Daoy (cell line): ENCODE measurements at regions not wholly inside any gene's neighbourhood (a gene's known extent, or its start where the extent isn't known, plus 50 kb on each side); places are given as distances from the start of the nearest gene placed in this dataset.

ENCODE experiments used
- DNase-seq: peaks from one replicate; pipeline ENCODE4 v3.0.0-alpha.2; 2015; ENCODE audit warnings: low read depth

DNA sequence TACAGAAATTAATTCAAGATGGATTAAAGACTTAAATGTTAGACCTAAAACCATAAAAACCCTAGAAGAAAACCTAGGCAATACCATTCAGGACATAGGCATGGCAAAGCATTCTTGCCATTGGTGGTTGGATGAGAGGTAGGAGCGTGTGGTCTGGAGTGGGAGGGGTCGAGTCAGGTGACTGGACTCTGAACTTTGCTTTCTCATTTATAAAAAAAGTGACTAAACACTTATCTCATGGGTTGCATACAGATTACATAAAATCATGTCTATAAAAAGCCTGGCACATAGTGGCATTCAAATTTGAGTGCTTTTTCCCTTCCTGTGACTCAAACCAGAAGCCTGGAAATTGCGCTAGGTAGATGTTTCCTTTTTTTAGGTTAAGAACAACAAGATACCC is 159.7 kb upstream of the SHISA6 start:
- no peak for DNase-seq

DNA sequence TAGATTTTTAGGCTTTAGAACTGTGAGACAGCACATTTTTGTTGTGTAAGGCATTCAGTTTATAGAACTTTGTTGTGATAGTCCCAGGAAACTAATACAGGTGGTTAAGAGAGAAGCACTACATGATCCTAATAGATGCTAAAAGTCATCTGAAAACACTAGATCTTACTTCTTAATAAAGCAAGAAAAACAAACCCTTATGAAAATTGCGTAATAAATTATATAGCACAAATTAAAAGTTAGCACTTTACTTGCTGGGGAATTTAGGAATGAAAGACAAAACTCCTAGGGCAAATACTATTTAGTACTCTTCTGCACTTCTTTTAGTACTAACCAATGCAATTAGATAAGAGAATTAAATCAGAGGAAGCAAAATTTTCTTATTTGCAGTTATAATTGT is 163.3 kb upstream of the SHISA6 start:
- DNase-seq = no peak

DNA sequence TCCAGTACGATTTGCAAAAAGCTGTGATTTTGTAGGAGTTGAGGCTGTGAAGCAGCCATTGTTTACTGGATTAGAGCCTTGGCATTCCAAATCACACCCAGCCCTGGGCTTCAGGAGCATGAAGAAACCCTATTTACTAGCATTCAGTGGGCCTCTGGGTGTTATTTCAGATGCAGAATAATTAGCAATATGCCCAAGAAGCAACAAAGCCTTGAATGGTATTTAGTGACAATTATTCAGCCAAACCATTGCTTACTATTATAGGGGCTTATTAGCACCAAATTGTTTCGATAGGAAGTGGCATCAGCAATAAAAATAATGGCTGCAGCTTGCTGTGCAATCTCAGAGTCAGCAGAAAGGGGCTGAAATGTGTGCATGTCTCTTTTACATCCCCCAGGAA is 166.6 kb upstream of the SHISA6 start:
- DNase-seq = no peak

DNA sequence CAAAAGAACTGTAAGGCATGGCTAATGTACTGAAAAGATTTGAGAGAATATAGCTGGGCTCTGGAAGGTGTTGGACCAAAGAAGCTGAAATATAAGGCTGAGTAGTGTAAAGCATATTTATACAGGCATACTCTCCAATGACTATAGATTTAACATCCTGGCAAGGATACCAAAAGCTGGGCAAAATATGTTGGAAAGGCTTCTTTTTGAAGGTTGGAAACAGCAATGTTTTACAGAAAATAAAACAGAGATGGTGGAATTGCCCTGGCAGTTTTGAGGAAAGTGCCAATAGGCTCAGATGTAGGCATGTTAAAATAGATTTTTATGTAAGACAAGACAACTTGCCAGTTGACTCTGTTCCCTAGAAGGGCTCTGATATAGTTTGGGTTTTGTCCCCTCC is 184.1 kb upstream of the SHISA6 start:
- no peak for DNase-seq

DNA sequence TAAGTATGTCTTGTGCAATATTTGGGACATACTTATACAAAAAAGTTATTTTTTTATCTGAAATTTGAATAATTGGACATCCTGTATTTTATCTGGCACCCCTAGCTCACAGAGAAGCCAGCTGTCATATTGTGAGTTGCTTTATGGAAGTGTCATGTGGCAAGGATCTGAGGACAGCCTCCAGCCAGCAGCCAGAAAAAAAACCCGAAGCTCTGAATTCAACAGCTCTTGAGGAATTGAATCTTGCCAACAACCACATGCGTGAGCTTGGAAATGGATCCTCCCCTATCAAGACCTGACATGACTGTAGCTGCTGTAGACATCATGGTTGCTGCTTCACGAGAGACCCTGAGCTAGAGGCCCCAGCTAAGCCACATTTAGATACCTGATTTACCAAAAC is 187.2 kb upstream of the SHISA6 start:
- DNase-seq = no peak

DNA sequence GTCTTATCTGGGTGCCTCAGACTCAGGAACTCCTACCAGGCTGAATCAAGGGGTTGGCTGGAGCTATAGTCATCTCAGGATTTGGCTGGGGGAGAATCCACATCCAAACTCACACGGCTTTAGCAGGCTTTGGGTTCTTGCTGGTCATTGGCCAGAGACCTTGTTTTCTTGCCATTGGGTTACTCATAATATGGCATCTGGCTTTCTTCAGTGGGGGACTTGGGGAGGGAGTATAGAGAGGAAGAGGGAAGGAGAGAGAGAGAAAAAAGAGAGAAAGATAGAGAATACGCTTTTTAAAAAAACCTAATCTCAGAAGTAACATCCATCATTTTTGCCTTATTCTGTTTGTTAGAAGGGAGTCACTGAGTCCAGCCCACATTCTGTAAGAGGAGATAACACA is 191.5 kb upstream of the SHISA6 start:
- no peak for DNase-seq

DNA sequence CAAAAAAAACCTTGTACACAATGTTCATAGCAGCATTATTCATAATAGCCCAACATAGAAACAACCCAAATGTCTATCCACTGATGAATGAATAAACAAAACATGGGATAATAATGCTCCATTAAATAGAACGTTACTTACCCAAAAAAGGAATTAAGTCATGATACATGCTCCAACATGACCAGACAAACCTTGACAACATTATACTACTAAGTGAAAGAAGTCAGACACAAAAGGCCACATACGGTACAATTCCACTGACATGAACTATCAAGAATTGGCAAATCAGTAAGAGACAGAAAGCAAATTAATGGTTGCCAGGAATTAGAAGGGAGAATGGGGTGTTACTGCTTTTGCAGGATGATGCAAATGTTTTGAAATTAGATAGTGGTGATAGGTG is 193.8 kb upstream of the SHISA6 start:
- DNase-seq = no peak

DNA sequence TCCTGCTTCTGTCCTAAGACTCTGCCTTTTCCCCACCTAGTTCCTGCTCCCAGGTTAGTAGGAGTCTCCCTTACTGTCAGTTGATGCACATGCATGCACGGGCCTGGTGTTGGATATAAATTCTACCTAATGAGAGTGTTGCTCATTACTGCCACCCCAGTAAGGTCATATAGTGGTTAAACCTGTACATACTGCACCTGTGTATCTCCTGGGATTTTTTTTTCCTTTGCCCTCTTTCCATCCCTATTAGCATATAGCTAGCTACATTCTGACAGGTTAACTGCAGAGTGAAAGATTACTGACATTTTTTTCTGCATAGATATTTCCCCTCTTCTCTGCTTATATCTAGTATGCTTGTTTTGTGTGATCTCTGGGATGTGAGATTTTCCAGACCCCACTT is 201.5 kb upstream of the PIRT start:
- no peak for DNase-seq

DNA sequence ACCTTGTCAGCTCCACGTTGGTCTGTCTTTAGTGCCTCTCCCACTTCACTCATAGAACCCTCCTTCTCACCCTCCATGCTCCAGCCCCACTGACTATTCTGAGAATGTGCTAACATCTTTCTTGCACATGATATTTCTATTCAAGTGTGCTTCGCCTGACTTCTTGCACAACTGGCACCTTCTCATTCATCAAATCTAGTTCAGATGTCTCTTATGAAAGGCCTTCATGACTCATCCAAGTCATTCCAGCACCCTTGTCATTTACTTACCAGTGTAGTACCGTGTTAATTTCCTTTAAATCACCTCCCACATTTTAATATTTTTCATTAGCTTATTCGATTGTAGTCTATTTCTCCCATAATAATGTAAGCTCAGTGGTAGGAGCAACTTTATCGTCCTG is 197.8 kb upstream of the PIRT start:
- DNase-seq = no peak

DNA sequence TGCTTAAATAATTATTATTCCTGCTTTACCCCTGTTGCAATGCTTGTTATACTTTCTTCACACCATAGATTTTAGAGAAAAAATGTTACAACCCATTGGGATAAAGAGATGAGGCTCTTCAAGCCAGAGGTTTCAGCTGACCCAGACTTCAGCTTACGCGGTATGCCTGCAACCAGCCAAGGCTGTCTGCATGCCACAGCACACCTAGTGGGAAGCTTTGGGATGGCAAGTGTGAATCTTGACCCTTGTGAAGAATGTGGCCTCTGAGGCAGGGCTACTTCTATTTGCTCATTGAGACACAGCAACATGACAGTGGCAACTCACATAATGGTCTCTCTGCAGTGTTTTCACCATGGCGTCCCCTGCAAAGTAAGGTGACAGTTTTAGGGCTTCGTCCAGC is 193.9 kb upstream of the PIRT start:
- DNase-seq = no peak

DNA sequence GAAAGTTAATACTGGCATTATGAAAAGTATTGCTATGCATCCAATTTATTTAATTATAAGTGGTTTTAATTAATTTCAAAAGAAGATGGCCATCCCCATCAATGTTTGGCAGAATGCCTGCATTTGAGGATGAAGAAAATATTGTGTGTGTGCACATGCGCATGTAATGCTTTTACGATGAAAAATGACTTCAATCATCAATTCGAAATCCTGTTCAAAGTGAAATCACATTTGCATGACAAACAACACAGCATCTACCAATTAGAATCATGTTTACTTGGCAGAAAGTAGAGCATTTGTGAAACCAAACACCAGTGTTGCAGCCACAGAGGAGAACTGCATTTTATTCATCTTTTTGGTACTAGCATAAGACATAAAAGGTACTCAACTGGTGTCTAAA is 191.9 kb upstream of the PIRT start:
- no peak for DNase-seq

DNA sequence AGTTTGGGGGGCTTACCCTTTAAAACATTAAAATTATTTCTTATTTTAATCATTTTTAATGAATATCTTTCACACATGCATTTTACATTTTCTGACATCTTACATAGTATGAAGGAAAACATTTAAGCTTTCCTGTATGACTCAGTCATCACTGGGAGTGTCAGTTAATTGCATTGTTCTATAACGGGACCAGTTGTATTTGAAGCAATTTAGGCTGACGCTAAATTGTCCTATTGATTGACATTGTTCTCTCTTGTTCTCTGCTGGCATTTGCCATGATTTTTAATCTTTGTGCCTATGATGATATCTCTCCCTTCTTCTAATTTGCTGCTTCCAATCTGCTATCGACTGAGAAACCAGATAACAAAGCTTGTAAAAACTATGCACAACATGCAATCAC is 190.5 kb upstream of the PIRT start:
- DNase-seq = no peak

DNA sequence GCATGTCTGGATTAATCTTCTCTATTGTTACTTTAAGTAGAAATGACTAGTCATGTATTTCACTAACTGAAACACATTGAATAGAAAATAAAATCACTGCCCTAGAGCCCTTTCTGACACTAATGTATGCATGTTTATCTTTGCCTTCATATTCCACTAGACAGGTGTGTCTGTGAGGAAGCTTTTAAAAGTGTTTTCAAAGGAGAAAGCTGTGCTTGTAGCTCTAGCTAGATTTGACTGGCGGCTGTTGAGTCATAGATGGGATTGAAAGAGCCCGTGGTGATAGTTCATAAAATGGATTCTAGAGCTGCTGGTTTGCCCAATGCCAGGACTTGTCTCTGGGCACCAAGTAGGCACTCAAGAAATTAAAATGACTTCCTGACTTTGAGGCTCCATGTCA is 189.0 kb upstream of the PIRT start:
- DNase-seq = no peak

DNA sequence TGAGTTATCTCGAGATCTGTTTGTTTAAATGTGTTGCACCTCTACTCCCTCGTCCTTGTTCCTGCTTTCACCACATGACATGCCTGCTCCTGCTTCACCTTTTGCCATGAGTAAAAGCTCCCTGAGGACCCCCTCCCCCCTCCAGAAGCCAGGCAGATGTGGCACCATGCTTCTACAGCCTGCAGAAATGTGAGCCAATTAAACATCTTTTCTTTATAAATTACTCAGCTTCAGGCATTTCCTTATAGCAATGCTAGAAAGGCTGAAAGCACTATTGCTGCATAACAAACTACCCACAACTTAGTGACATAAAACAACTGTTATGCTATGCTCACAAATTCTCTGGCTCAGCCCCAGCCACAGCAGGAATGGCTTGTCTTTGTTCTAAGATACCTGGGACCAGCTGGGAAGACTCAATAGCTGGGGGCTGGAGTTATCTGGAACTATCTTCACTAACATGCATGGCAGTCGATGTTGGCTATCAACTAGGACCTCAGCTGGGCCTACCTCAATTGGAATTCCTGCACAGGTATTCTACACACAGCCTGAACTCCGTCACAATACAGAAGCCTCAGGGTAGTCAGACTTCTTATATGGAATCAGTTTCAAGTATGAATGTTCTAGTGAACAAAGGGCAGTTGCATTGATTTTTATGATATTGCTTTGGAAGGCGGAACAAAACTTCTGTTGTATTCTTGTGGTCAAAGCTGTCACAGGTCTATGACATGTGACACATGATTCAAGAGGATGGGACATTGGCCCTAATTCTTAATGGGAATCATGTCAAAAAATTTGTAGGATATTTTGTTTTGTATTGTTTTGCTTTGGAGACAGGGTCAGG is 186.0 kb upstream of the PIRT start:
- no peak for DNase-seq

DNA sequence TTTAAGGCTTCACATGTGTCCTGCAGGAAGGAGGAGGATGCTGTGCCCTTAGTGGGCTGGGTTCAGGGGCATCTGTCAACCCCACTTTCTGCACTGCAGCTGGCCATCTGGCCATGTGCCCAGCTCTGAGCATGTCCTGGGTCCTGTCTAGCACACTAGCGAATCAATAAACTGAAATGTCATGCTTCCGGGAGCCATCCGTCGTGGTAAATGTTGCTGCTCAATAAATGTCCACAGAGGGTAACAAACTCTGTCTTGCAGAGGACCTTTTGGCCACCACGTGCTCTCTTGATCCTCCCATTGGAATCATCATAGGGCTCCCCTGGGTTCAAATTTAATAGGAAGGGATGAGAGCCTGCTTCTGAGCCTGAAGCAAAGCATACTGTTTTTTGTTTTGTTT is 168.6 kb upstream of the PIRT start:
- no peak for DNase-seq

DNA sequence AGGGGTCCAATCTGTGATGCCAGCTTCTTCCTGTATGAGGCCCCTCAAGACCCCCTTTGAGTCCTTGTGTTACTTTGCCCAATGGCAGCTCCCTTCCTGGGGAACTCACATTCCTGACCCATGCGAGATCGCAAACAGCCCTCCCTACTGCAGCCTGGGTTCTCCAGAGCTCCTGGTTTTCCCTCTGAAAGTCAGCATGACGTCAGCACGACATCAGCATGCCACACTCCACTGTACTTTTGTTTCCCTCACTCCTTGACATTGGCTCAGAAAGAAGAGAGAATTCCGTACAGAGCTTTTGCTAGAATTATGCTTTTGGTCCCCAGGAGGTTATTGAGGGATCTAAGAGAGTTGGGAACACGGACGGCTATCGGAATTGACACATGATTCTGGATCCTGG is 168.1 kb upstream of the PIRT start:
- no peak for DNase-seq

DNA sequence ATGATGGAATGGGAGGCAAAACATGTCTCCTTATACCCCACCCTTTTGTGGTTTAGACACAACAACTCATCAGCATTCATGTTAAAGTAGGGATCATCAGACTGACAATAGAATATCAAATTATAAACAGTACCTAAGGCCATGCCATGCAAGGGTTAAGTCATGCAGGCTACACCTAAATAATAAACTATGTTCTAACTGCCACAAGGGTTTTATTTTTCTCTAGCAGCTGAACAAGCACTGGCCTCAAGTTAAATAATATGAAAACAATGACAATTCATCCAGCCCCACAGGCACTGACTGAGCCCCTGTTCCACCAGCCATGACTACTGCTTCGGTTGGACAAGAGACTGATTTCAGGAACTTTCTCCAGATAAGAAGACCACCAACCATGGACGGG is 164.5 kb upstream of the PIRT start:
- no peak for DNase-seq

DNA sequence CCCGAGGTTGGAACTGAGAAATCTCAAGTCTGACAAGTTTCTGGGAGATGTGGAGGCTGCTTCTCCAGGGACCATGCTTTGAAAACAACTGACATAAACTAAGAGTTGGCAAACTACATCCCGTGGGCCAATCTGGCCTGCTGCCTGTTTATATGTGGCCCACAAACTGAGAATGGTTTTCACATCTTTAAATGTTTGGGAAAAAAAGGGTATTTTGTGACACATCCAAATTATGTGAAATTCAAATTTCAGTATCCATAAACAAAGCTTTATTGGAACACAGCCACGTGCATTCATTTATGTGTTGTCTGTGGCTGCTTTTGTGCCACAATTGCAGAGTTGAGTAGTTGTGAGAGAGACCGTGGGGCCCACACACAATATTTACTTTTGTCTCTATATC is 163.8 kb upstream of the PIRT start:
- DNase-seq = no peak

DNA sequence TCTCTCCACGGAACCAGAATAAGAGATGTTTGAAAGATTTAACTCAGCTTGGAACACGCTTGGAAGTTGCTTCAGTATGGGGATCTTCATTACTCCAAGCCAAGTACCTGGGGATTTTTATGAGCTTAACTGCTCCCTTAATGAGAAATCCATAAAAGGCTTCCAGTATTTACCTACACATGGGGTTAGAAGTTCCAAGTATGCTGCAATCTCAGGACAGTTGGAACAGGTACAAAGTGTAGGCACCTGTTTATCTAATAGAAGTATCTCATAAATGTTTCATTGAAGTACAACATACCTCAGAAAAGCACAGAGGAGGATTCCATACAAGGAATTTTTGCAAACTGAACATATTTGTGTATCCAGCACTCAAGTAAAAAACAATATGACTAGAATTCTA is 161.6 kb upstream of the PIRT start:
- DNase-seq = no peak

DNA sequence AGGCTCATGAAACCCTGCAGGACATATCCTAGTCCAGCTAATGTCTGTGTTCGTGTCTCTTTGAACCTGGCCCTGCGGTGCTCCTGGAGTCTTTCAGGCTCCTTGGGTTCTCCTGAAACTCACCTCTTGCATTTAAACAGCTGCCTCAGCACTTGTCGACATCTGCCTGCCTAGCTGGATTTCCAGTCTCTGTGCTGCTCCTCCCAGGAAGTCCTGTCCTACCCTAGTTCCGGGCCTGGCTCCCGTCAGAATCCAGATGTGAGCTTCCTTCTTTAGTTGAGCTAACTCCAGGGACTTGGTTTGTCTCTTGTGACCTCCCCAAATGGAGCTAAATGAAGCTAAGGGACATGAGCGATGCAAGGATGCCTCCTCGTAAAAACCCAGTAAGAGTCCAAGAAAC is 155.2 kb upstream of the PIRT start:
- no peak for DNase-seq

DNA sequence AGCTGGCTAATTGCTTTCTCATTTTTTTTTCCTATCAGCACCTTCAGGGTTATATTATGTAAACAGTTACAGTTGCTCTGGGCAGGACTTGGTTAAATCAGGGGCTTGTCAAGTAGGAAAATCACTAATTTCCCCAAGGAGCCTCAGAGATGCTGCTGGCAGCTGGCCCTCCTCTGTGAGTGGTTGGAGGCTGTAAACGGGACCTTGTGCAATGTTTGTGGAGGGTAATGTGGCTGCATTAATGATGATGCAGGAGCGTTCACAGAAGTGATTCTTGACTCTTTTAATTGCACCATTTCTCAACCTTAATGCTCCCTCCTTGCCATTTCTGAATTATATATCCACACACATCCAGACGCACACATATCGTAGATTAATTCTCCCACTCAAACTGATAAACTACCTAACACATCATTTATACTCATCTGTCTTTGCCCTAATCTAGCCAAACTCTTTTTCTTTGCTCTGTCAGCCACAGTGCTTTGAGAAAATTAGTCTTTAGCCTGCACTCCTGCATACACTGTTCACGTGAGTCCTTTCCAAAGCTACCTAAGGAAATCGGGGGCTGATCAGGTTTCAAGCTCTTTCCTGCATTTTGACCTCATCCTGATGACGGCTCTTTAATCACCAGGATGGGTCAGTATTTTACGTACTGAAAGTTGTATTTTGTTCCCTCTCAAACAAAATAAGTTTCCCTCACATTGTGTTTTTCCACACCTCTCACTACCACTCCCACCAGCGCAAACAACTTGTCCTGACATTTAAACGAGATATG is 154.4 kb upstream of the PIRT start:
- DNase-seq = no peak

DNA sequence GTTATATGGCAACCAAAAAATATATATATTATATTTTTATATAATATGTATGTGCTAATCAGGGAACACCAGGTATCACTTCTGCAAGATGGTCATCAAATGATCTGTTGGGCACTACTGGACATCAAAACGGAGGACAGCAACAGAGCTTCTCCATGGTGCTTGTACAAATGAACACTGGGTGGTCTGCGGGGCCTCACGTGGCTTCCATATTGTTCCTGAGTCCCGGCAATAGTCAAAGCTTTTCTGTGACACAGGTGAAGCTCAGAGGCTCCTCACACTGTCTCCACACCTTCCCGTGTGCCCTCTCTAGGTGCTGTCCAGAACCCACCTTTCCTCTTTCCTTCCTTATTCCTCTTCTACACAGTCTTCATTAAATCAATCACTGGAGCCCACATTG is 149.9 kb upstream of the PIRT start:
- no peak for DNase-seq

DNA sequence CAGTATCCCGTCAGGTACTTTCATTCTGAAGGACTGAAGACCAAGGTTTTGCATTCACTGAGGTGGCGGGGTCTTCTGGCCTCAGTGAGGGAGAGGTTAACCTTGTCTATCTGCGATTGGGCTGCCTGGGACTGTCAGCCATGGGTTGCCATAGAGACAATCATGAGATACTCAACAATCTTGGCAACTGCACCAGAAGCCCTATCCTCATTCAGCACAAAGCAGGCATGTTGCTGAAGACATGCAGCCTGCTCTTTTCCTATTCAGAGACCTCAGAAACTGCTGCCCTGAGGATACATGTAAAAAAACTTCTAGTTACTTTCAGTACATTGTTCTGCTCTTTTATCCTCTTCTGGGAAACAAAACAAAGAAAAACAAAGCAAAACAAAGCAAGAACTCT is 146.3 kb upstream of the PIRT start:
- no peak for DNase-seq

DNA sequence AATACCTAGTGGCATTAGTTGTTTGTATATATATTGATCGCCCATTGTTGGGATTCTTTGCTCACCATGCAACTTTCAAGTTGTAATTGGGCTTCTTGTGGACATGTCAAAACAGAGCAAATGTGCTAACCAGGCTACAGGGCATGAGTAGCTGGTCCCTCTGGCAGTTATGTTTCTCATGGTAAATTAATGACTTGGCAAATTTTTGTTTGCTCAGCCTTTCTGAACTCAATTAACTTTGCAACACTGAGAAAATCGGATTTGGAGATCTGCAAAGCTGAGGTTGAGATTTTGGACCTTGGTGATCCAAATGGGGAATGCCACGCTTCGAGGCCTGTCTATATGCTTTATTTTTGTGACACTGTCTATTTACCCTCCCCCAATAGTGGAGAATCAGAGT is 138.5 kb upstream of the PIRT start:
- no peak for DNase-seq
